ENCODE measurements at regions not wholly inside any gene's neighbourhood (a gene's known extent, or its start where the extent isn't known, plus 50 kb on each side); places are given as distances from the start of the nearest gene placed in this dataset.

DNA sequence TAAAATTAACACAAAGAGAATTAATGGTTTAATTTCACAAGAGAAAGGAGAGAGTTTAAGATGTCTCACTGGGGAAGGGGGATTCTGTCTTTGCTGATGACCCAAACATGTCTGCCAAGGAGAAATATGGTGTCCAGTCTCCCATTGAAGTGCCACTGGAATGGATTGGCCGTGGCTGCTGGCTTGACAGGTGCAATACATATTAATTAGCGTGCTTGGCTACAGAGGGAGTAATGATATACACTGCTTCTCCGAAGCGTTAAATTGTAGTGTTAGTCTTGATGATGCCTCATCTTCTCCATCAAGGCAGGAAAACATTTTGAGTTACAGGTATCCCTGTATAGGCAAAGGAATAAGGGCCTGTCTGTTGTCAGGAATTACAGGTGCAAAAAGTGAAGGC, 393.4 kb upstream of the TMPO start:
- no peak for DNase-seq
- H3K27ac ChIP-seq, result no peak overlapping the region
- no peak overlapping the region for H3K4me3 ChIP-seq
- no peaks in the 10 kb centered on the region for H3K9me3 ChIP-seq (replicated peaks in 1 of 3)
- 47 to 73% (median 60%) methylated on average over 4 of the region's 4 CpGs for WGBS, 4 donors
- no peaks in the 10 kb centered on the region for H3K4me1 ChIP-seq (replicated peaks in 1 of 2)
- no peaks in the 10 kb centered on the region for H3K36me3 ChIP-seq (replicated peaks in 1 of 2)
- intact Hi-C loops (cut with DNase I), result no loop called here
- TF ChIP-seq POLR2A (IDR thresholded peaks at IDR 0.05), result no peak
- TF ChIP-seq, protein P1, sequence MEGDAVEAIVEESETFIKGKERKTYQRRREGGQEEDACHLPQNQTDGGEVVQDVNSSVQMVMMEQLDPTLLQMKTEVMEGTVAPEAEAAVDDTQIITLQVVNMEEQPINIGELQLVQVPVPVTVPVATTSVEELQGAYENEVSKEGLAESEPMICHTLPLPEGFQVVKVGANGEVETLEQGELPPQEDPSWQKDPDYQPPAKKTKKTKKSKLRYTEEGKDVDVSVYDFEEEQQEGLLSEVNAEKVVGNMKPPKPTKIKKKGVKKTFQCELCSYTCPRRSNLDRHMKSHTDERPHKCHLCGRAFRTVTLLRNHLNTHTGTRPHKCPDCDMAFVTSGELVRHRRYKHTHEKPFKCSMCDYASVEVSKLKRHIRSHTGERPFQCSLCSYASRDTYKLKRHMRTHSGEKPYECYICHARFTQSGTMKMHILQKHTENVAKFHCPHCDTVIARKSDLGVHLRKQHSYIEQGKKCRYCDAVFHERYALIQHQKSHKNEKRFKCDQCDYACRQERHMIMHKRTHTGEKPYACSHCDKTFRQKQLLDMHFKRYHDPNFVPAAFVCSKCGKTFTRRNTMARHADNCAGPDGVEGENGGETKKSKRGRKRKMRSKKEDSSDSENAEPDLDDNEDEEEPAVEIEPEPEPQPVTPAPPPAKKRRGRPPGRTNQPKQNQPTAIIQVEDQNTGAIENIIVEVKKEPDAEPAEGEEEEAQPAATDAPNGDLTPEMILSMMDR (IDR thresholded peaks at IDR 0.05), result no peak
- H3K27me3 ChIP-seq, result no peaks in the 10 kb centered on the region

DNA sequence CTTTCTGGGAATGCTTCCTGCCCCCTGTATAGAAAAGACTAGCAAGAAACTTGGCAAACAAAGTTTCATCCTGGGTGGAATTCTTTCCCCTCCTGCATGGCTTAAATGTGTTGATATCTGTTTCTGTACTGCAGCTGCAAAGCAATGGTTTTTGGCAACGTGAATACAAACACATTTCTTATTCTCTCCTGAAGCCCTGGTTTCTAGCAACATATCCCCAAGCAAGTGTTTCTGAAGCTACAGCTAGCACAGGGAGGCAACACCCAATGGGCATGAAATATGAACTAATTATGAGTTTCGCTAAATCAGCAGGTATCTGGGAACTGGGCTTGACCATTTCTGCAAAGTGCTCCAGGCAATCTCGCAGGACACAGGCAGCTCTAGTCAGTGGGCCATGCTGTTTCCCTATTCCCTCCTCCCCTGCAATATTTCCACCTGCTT, 392.3 kb upstream of the TMPO start:
- Histone ChIP-seq H3K27me3 (no peaks in the 10 kb centered on the region), H3K36me3 (replicated peaks in 1 of 2) (no peaks in the 10 kb centered on the region), H3K27ac (no peak overlapping the region), H3K9me3 (replicated peaks in 1 of 3) (no peaks in the 10 kb centered on the region), H3K4me1 (replicated peaks in 1 of 2) (no peaks in the 10 kb centered on the region), H3K4me3 (no peak overlapping the region)
- TF ChIP-seq, protein P1 (IDR thresholded peaks at IDR 0.05), result no peak
- no peak for TF ChIP-seq POLR2A (IDR thresholded peaks at IDR 0.05)
- intact Hi-C loops (cut with DNase I), result no loop called here
- WGBS, 4 donors, result 54 to 69% (median 62%) methylated on average over 3 of the region's 3 CpGs
- peak in 1 of 7 donors; percentile 53 for DNase-seq

DNA sequence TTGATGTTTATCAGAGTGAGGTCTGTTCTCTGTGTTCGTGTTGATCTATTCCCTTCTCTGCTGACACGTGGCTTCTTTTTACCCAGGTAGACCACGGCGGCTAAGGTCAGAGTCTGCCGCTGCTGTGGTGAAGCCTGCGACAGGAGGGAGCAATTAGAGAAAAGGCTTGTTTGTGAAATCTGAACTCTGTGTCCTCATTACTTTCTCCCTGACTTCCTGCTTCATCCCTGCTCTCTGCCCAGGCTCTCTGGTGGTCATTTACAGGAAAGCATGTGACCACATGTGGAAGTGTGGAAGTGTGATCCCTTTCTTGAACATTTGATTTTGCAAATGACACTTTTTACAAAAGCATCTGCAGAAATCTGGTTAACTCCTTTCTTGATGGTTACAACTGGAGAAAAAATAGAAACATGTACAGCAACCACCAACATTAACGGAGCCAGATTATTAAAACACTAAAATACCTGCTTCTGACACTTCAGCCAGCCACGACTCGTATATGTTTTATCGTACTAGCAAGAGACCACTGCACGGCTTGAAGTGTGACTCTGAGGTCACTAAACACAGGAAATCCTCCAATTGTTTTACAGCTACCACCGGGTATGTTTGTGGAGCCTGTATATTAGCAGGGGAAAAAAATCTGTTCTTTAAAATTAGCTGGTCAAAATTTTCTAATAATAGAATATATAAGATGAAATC, 388.6 kb upstream of the TMPO start:
- WGBS, 4 donors, result 38 to 48% (median 43%) methylated on average over 12 of the region's 12 CpGs
- no peaks in the 10 kb centered on the region for H3K9me3 ChIP-seq (replicated peaks in 1 of 3)
- no peaks in the 10 kb centered on the region for H3K4me1 ChIP-seq (replicated peaks in 1 of 2)
- H3K36me3 ChIP-seq (replicated peaks in 1 of 2), result no peaks in the 10 kb centered on the region
- H3K27ac ChIP-seq, result no peak overlapping the region
- peak in 2 of 7 donors; percentile 2 to 10 for DNase-seq
- H3K4me3 ChIP-seq, result no peak overlapping the region
- H3K27me3 ChIP-seq, result no peaks in the 10 kb centered on the region
- no peak for TF ChIP-seq POLR2A (IDR thresholded peaks at IDR 0.05)
- TF ChIP-seq, protein P1 (IDR thresholded peaks at IDR 0.05), result no peak
- intact Hi-C loops (cut with DNase I), result no loop called here

DNA sequence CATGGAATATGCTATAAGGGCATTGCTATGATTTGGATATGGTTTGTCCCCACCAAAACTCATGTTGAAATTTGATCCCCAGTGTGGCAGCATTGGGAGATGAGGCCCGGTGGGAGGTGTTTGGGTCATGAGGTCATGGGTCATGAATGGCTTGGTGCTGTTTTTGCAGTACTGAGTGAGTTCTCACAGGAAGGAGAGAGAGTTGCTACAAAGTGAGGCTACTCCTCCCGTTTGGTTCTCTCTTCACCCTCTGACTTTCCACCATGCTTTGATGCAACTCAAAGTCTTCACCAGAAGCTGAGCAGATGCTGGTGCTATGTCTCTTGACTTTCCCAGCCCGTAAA, 388.1 kb upstream of the TMPO start:
- Histone ChIP-seq H3K27me3 (no peaks in the 10 kb centered on the region), H3K36me3 (replicated peaks in 1 of 2) (no peaks in the 10 kb centered on the region), H3K9me3 (replicated peaks in 1 of 3) (no peaks in the 10 kb centered on the region), H3K27ac (no peak overlapping the region), H3K4me3 (no peak overlapping the region), H3K4me1 (replicated peaks in 1 of 2) (no peaks in the 10 kb centered on the region)
- intact Hi-C loops (cut with DNase I), result no loop called here
- DNase-seq, result no peak
- TF ChIP-seq, protein P1 (IDR thresholded peaks at IDR 0.05), result no peak
- 42 to 55% (median 46%) methylated on average over 3 of the region's 3 CpGs for WGBS, 4 donors

Measured in adrenal gland (tissue), 9 donors.